ENCODE measurements at regions not wholly inside any gene's neighbourhood (a gene's known extent, or its start where the extent isn't known, plus 50 kb on each side); places are given as distances from the start of the nearest gene placed in this dataset.
A peak's percentile ranks its signal among the peaks of the same experiment; 100 is the strongest.

GRCh38 chr5:99032234-99033013 lies 103.6 kb upstream of the CHD1 start:
- TF ChIP-seq CTCF (IDR thresholded peaks at IDR 0.05) (peak; percentile 74 to 90 (median 81)), POLR2A (IDR thresholded peaks at IDR 0.05) (no peak)
